KG1 (cell line): ENCODE measurements at regions not wholly inside any gene's neighbourhood (a gene's known extent, or its start where the extent isn't known, plus 50 kb on each side); places are given as distances from the start of the nearest gene placed in this dataset.

ENCODE experiments used
- DNase-seq: peaks from one replicate; lab custom pipeline; 2025; lab: John Stamatoyannopoulos, UW

GRCh38 chr2:6526093-6526824 lies 339.4 kb downstream of the CMPK2 start:
- no peak for DNase-seq

- no peak for DNase-seq
These were observed 334.4 kb downstream of the CMPK2 start for GRCh38 chr2:6531304-6531703.

- DNase-seq: no peak
These were observed 330.1 kb downstream of the CMPK2 start for GRCh38 chr2:6535572-6535971.

- DNase-seq: no peak
These were observed 327.1 kb downstream of the CMPK2 start for GRCh38 chr2:6538607-6539006.

GRCh38 chr2:6545336-6545735 lies 320.4 kb downstream of the CMPK2 start:
- DNase-seq: no peak

GRCh38 chr2:6545795-6546194 lies 319.9 kb downstream of the CMPK2 start:
- DNase-seq: no peak

GRCh38 chr2:6554466-6554865 lies 311.2 kb downstream of the CMPK2 start:
- DNase-seq: no peak

GRCh38 chr2:6556755-6557154 lies 309.0 kb downstream of the CMPK2 start:
- DNase-seq: no peak

GRCh38 chr2:6557737-6558136 lies 308.0 kb downstream of the CMPK2 start:
- DNase-seq: no peak

- DNase-seq: no peak
These were observed 302.9 kb downstream of the CMPK2 start for GRCh38 chr2:6562771-6563170.

GRCh38 chr2:6564326-6564725 lies 301.4 kb downstream of the CMPK2 start:
- no peak for DNase-seq

GRCh38 chr2:6574121-6574520 lies 291.6 kb downstream of the CMPK2 start:
- no peak for DNase-seq

- no peak for DNase-seq
These were observed 289.4 kb downstream of the CMPK2 start for GRCh38 chr2:6576302-6576701.

GRCh38 chr2:6577960-6578359 lies 287.7 kb downstream of the CMPK2 start:
- DNase-seq: no peak

GRCh38 chr2:6578416-6578815 lies 287.3 kb downstream of the CMPK2 start:
- no peak for DNase-seq

- no peak for DNase-seq
These were observed 286.4 kb downstream of the CMPK2 start for GRCh38 chr2:6579281-6579680.

- no peak for DNase-seq
These were observed 284.7 kb downstream of the CMPK2 start for GRCh38 chr2:6580982-6581381.

- no peak for DNase-seq
These were observed 276.6 kb downstream of the CMPK2 start for GRCh38 chr2:6589150-6589549.

- no peak for DNase-seq
These were observed 275.3 kb downstream of the CMPK2 start for GRCh38 chr2:6590442-6590841.

GRCh38 chr2:6602471-6602870 lies 263.2 kb downstream of the CMPK2 start:
- DNase-seq: no peak

GRCh38 chr2:6605836-6606505 lies 259.7 kb downstream of the CMPK2 start:
- DNase-seq: no peak

- DNase-seq: no peak
These were observed 247.9 kb downstream of the CMPK2 start for GRCh38 chr2:6617794-6618193.

- DNase-seq: no peak
These were observed 247.5 kb downstream of the CMPK2 start for GRCh38 chr2:6618201-6618600.

GRCh38 chr2:6623746-6624145 lies 242.0 kb downstream of the CMPK2 start:
- no peak for DNase-seq
